HUES48 (cell line): ENCODE measurements at regions not wholly inside any gene's neighbourhood (a gene's known extent, or its start where the extent isn't known, plus 50 kb on each side); places are given as distances from the start of the nearest gene placed in this dataset.
"Not testable (repeated sequence)": the region's sequence is repeated elsewhere in the genome, so short reads cannot be mapped to it uniquely, and the experiment has no call there.

ENCODE experiments used
- H3K27ac ChIP-seq: one replicate; pipeline ENCODE4 v1.7.0; 2013; ENCODE audit warnings: low read depth, low read length, inconsistent platforms
- H3K27me3 ChIP-seq: 2 replicates; pipeline ENCODE4 v1.6.1; 2013; ENCODE audit warnings: mild to moderate bottlenecking, low read length; ENCODE audit not compliant: control insufficient read depth, insufficient read depth
- H3K36me3 ChIP-seq: 2 replicates; pipeline ENCODE4 v1.6.1; 2013; ENCODE audit warnings: low read length; ENCODE audit not compliant: control insufficient read depth, insufficient read depth
- H3K4me1 ChIP-seq: 2 replicates; pipeline ENCODE4 v1.6.1; 2013; ENCODE audit warnings: mild to moderate bottlenecking, low read length; ENCODE audit not compliant: control insufficient read depth, insufficient read depth
- H3K4me3 ChIP-seq: 2 replicates; pipeline ENCODE4 v1.5.1; 2013; ENCODE audit warnings: mild to moderate bottlenecking, low read depth, low read length
- H3K9ac ChIP-seq: 2 replicates; pipeline ENCODE4 v1.6.1; 2013; ENCODE audit warnings: mild to moderate bottlenecking, low read depth, low read length, moderate library complexity
- H3K9me3 ChIP-seq: 2 replicates; pipeline ENCODE4 v1.6.1; 2013; ENCODE audit warnings: low read length; ENCODE audit not compliant: control insufficient read depth, insufficient read depth

DNA sequence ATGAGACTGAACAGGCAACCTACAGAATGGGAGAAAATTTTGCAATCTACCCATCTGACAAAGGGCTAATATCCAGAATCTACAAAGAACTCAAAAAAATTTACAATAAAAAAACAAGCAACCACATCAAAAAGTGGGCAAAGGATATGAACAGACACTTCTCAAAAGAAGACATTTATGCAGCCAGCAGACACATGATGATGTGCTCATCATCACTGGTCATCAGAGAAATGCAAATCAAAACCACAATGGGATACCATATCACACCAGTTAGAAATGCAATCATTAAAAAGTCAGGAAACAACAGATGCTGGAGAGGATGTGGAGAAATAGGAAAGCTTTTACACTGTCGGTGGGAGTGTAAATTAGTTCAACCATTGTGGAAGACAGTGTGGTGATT lies 51.7 kb upstream of the PAXBP1 start:
- not testable (repeated sequence) for H3K36me3 ChIP-seq, H3K9me3 ChIP-seq, H3K9ac ChIP-seq, H3K4me3 ChIP-seq, H3K4me1 ChIP-seq, H3K27me3 ChIP-seq, H3K27ac ChIP-seq

DNA sequence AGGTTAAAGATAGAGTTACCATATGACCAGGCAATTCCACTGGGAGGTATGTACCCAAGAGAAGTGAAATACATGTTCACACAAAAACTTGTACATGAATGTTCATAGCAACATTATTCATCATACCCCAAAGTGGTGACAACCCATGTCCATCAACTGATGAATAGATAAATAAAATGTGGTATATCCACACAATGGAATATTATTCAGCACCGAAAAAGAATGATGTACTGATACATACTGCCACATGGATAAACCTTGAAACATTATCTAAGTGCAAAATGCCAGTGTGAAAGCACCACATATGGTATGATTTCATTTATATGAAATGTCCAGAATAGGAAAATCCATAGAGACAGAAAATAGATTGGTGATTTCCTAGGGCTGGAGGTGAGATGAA lies 53.4 kb upstream of the PAXBP1 start:
- Histone ChIP-seq H3K36me3 (no peaks in the 10 kb centered on the region), H3K9ac (no peak overlapping the region), H3K4me1 (no peaks in the 10 kb centered on the region), H3K9me3 (no peaks in the 10 kb centered on the region), H3K4me3 (no peak overlapping the region), H3K27ac (no peak overlapping the region), H3K27me3 (no peaks in the 10 kb centered on the region)

DNA sequence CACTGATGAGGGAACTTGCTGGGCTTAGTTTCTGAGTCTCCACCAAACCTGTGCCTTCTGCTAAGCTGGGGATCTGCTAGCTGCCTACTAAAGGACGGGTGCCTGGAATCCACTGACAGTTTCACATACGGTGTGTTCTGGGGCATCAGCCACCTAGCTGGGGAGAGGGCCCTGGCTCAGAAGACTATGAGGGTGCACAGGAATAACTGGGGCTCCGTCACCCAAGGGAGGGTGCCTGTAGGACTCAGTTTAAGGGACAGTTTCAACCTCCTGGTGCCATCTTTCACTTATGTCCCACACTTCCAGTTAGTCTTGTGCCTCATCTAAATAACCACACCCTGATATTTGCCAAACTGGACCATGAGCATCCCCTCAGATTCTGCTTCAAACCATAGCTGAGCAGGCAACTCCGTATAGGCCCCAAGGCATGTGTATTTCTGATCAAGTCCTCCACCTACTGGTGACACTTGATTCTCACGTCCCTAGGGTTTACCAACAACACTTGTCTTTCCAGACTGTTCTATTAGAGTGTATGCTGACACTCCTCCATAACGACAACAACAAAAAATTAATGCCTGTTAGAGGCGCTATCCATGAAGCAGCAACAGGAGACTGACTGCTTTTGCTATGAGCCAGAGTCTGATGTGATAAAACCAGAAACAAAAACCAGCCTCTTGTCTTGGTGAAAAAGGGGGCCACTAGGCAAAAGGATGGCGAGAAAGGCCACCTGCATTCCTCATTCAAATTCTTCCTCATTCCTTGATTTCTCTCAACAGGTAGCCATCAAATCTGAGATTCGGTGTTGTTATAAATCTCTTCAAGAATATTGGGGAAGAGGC lies 55.0 kb upstream of the PAXBP1 start:
- H3K4me3 ChIP-seq, result no peak overlapping the region
- no peaks in the 10 kb centered on the region for H3K9me3 ChIP-seq
- no peak overlapping the region for H3K27ac ChIP-seq
- no peaks in the 10 kb centered on the region for H3K36me3 ChIP-seq
- H3K9ac ChIP-seq, result no peak overlapping the region
- H3K27me3 ChIP-seq, result no peaks in the 10 kb centered on the region
- no peaks in the 10 kb centered on the region for H3K4me1 ChIP-seq

DNA sequence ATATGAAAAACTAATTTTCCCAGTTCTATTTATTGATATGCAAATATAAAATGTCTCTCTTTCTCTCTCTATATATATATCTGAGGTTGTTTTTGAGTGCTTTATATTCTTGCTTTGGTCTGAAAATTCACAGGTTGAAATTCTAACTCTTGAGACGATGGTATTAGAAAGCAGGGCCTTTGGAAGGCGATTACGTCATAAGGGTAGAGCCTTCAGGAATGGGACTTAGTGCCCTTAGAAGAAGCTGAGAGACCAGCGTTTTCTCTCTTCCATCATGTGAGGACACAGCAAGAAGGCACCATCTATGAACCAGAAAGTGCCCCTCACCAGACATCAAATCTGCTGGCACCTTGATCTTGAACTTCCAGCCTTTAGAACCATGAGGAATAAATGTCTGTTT lies 57.4 kb upstream of the PAXBP1 start:
- no peak overlapping the region for H3K27ac ChIP-seq
- no peaks in the 10 kb centered on the region for H3K36me3 ChIP-seq
- no peak overlapping the region for H3K4me3 ChIP-seq
- no peaks in the 10 kb centered on the region for H3K4me1 ChIP-seq
- no peaks in the 10 kb centered on the region for H3K9me3 ChIP-seq
- H3K27me3 ChIP-seq, result no peaks in the 10 kb centered on the region
- H3K9ac ChIP-seq, result no peak overlapping the region

DNA sequence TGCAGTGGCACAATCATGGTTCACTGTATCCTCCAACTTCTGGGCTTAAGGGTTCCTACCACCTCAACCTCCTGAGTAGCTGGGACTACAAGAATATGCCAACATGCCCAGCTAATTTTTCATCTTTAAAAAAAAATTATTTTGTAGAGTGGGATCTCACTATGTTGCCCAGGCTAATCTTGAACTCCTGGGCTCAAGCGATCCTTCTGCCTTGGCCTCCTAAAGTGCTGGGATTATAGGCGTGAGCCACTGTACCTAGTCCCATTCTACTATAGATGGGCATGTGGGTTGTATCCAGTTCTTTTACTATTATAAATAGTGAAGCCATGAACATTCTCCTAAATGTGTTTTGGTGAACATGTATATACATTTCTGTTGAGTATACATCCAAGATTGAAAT lies 57.9 kb upstream of the PAXBP1 start:
- Histone ChIP-seq H3K4me3 (no peak overlapping the region), H3K9me3 (no peaks in the 10 kb centered on the region), H3K4me1 (no peaks in the 10 kb centered on the region), H3K9ac (no peak overlapping the region), H3K27ac (no peak overlapping the region), H3K36me3 (no peaks in the 10 kb centered on the region), H3K27me3 (no peaks in the 10 kb centered on the region)

DNA sequence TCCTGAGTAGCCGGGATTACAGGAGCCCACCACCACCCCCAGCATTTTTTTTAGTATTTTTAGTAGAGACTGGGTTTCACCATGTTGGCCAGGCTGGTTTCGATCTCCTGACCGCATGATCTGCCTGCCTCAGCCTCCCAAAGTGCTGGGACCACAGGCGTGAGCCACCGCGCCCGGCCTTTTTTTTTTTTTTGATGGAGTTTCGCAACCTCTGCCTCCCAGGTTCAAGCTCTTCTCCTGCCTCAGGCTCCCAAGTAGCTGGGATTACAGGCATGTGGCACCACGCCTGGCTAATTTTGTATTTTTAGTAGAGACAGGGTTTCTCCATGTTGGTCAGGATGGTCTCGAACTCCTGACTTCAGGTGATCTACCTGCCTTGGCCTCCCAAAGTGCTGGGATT lies 60.2 kb upstream of the PAXBP1 start:
- not testable (repeated sequence) for H3K4me3 ChIP-seq, H3K36me3 ChIP-seq, H3K4me1 ChIP-seq, H3K9me3 ChIP-seq, H3K27ac ChIP-seq, H3K27me3 ChIP-seq, H3K9ac ChIP-seq

DNA sequence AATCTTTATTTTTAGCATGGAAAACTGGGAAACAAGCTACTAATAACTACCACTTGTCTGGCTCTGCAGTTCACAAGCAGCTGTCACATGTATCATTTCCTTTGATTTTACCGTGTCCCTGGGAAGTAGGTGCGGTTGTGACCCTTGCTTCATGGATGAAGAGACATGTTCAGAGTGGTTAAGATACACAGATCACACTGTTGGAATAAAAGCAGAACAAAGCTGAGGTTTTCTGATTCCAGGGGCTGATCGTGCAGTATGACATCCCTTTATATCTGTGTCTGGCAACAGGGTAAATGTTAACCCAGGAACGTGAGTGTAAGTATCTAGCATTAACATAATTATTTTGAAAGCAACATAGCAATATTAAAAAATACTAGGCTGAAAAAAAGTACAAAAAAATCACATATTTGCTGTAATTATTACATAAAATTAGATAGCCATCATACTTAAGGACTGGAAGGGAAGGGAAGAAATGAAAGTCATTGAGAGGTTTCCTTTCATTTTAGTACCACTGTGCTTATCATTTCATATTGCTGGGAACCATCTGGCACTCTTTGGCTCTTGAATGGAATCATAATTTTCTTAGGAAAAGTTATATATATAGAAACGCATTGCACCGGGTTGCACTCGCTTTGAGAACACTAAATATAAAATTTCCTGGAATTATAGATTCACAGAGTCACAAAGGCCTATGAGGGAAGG lies 62.8 kb upstream of the PAXBP1 start:
- Histone ChIP-seq H3K27me3 (no peaks in the 10 kb centered on the region), H3K4me1 (peaks cover 7% of the 10 kb centered on the region; the same call in 1 of the 2 replicates), H3K4me3 (no peak overlapping the region), H3K9ac (no peak overlapping the region), H3K36me3 (no peaks in the 10 kb centered on the region), H3K27ac (no peak overlapping the region), H3K9me3 (no peaks in the 10 kb centered on the region)

DNA sequence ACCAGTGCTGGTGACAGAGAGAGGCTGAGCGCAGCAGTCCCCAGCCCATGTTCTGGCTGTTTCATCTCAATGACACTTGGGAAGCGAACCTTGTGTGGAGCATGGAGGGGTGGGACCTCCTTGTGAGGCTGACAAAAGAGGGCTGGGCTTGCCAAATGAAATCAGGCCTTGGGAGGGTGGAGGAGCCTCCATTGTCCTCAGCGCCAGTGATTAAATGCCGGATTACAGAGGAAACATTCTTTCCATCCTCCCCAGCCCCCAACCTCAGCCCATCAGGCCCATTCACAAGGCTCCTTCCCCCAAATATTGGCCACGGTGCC lies 63.3 kb upstream of the PAXBP1 start:
- Histone ChIP-seq H3K4me1 (peaks cover 7% of the 10 kb centered on the region; the same call in 1 of the 2 replicates), H3K27me3 (no peaks in the 10 kb centered on the region), H3K9me3 (no peaks in the 10 kb centered on the region), H3K36me3 (no peaks in the 10 kb centered on the region), H3K9ac (no peak overlapping the region), H3K4me3 (no peak overlapping the region), H3K27ac (no peak overlapping the region)

DNA sequence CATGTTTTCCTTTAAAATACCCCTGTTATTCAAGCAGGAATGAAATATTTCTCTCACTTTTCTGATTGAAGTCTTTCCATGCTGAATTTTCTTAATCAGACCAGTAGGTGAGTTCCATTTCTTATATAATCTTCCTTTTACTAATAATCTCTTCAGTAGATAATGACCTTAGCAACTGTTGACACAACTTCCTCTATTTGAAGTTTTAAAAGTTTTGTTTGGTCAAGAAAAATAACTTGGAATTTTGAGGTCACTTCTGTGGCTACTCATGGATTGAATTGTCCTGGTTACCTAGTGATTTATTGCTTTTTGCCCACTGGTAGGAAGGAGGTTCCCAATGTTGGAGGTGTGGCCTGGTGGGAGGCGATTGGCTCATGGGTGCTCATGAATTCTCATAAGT lies 70.6 kb upstream of the PAXBP1 start:
- no peaks in the 10 kb centered on the region for H3K36me3 ChIP-seq
- H3K9ac ChIP-seq, result no peak overlapping the region
- no peak overlapping the region for H3K27ac ChIP-seq
- no peaks in the 10 kb centered on the region for H3K4me1 ChIP-seq
- H3K4me3 ChIP-seq, result no peak overlapping the region
- no peaks in the 10 kb centered on the region for H3K27me3 ChIP-seq
- H3K9me3 ChIP-seq, result no peaks in the 10 kb centered on the region

DNA sequence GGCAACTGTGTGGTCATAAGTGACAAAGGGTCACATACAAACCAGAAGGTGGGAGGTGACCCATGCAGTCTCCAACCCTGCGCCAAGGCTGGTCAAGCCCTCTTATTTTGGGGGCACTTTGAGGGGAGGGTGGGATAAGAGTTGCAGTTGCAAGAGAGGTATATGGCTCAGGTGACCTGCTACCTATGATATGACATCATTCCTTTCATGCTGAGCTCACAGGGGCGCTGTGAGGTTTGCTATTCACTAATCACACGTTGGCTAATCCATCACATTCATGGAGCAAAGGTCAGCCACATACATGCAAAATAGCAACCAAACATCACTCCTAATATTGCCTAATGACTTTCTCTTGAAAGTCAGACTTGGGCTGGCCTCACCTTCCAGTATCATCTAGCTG lies 72.0 kb upstream of the PAXBP1 start:
- Histone ChIP-seq H3K4me3 (no peak overlapping the region), H3K27ac (no peak overlapping the region), H3K9ac (no peak overlapping the region), H3K4me1 (0 out of 2 replicates have a peak, but pooled peaks cover 5% of the 10 kb centered on the region), H3K36me3 (no peaks in the 10 kb centered on the region), H3K27me3 (no peaks in the 10 kb centered on the region), H3K9me3 (no peaks in the 10 kb centered on the region)

DNA sequence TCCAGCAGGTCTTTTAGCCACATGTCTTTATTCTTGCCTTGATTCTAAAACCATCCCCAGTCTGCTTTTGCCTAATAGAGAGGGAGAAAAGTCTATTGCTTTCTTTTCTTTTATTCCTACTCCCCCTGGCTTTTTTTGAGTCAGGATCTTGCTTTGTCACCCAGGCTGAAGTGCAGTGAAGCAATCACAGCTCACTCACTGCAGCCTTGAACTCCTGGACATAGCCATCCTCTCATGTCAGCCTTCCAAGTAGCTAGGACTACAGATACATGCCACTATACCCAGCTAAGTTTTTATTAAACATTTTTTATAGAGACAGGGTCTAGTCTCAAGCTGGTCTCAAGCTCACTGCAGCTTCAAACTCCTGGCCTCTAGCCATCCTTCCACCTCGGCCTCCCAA lies 72.5 kb upstream of the PAXBP1 start:
- no peaks in the 10 kb centered on the region for H3K27me3 ChIP-seq
- no peaks in the 10 kb centered on the region for H3K9me3 ChIP-seq
- no peak overlapping the region for H3K9ac ChIP-seq

More for the DNA sequence above, 72.5 kb upstream of the PAXBP1 start:
- 0 out of 2 replicates have a peak, but pooled peaks cover 5% of the 10 kb centered on the region for H3K4me1 ChIP-seq
- H3K27ac ChIP-seq, result no peak overlapping the region
- no peak overlapping the region for H3K4me3 ChIP-seq
- H3K36me3 ChIP-seq, result no peaks in the 10 kb centered on the region
